UCSD-AML1 (cell line): ENCODE measurements at regions not wholly inside any gene's neighbourhood (a gene's known extent, or its start where the extent isn't known, plus 50 kb on each side); places are given as distances from the start of the nearest gene placed in this dataset.
"Not testable (repeated sequence)": the region's sequence is repeated elsewhere in the genome, so short reads cannot be mapped to it uniquely, and the experiment has no call there.

Source experiments
- DNase-seq: peaks from one replicate; lab custom pipeline; 2025; ENCODE audit not compliant: unreplicated experiment; lab: John Stamatoyannopoulos, UW

GRCh38 chr6:14513496-14514393, 396.2 kb downstream of the CD83 start:
- DNase-seq: no peak

GRCh38 chr6:14516956-14517355, 399.4 kb downstream of the CD83 start:
- DNase-seq: no peak

- no peak for DNase-seq
Measured at GRCh38 chr6:14517516-14518105, 400.0 kb downstream of the CD83 start.

- no peak for DNase-seq
Measured at GRCh38 chr6:14518515-14519217, 401.1 kb downstream of the CD83 start.

GRCh38 chr6:14520029-14520428, 402.5 kb downstream of the CD83 start:
- DNase-seq: no peak

- DNase-seq: no peak
Measured at GRCh38 chr6:14520536-14520935, 403.0 kb downstream of the CD83 start.

GRCh38 chr6:14521141-14521540, 403.6 kb downstream of the CD83 start:
- no peak for DNase-seq

GRCh38 chr6:14521861-14522260, 404.3 kb downstream of the CD83 start:
- not testable (repeated sequence) for DNase-seq

- DNase-seq: no peak
Measured at GRCh38 chr6:14524319-14524718, 406.7 kb downstream of the CD83 start.

GRCh38 chr6:14530385-14530784, 412.8 kb downstream of the CD83 start:
- DNase-seq: no peak

GRCh38 chr6:14533446-14533845, 415.9 kb downstream of the CD83 start:
- no peak for DNase-seq

- DNase-seq: no peak
Measured at GRCh38 chr6:14537030-14537429, 419.5 kb downstream of the CD83 start.

- no peak for DNase-seq
Measured at GRCh38 chr6:14540276-14540675, 422.7 kb downstream of the CD83 start.

GRCh38 chr6:14540810-14541540, 423.4 kb downstream of the CD83 start:
- DNase-seq: no peak

GRCh38 chr6:14542670-14543366, 425.2 kb downstream of the CD83 start:
- no peak for DNase-seq

- DNase-seq: no peak
Measured at GRCh38 chr6:14543971-14544585, 426.5 kb downstream of the CD83 start.

GRCh38 chr6:14544666-14545065, 427.1 kb downstream of the CD83 start:
- no peak for DNase-seq

- DNase-seq: no peak
Measured at GRCh38 chr6:14545496-14545895, 427.9 kb downstream of the CD83 start.

- DNase-seq: no peak
Measured at GRCh38 chr6:14546036-14546435, 428.5 kb downstream of the CD83 start.

- no peak for DNase-seq
Measured at GRCh38 chr6:14547284-14547998, 429.9 kb downstream of the CD83 start.
